Memory B cell (primary cell): ENCODE measurements at regions not wholly inside any gene's neighbourhood (a gene's known extent, or its start where the extent isn't known, plus 50 kb on each side); places are given as distances from the start of the nearest gene placed in this dataset.
"Not testable (repeated sequence)": the region's sequence is repeated elsewhere in the genome, so short reads cannot be mapped to it uniquely, and the experiment has no call there.

Experiments used
- ATAC-seq: fragments of 150-1000 bp; cut with Tn5 transposase; 2 replicates; pipeline ENCODE4 v1.10.0; 2021; ENCODE audit warnings: low read depth, mild to moderate bottlenecking, moderate library complexity
- DNase-seq, 2 donors: peaks; one replicate each; pipeline ENCODE4 v3.0.0; 2022; ENCODE audit warnings: low spot score in 2 of 2
- H3K27ac Mint-ChIP-seq: one replicate; pipeline ENCODE4 v1.8.0; 2022; ENCODE audit warnings: mild to moderate bottlenecking, moderate library complexity, mixed read lengths
- H3K27me3 Mint-ChIP-seq: one replicate; pipeline ENCODE4 v1.8.0; 2022; ENCODE audit warnings: mixed read lengths
- H3K36me3 Mint-ChIP-seq: one replicate; pipeline ENCODE4 v1.8.0; 2022; ENCODE audit warnings: mild to moderate bottlenecking, mixed read lengths
- H3K4me1 Mint-ChIP-seq: one replicate; pipeline ENCODE4 v1.8.0; 2022; ENCODE audit warnings: mixed read lengths
- H3K4me3 Mint-ChIP-seq: one replicate; pipeline ENCODE4 v1.8.0; 2022; ENCODE audit warnings: mild to moderate bottlenecking, moderate library complexity, mixed read lengths
- H3K9me3 Mint-ChIP-seq: one replicate; pipeline ENCODE4 v1.8.0; 2022; ENCODE audit warnings: mixed read lengths

DNA sequence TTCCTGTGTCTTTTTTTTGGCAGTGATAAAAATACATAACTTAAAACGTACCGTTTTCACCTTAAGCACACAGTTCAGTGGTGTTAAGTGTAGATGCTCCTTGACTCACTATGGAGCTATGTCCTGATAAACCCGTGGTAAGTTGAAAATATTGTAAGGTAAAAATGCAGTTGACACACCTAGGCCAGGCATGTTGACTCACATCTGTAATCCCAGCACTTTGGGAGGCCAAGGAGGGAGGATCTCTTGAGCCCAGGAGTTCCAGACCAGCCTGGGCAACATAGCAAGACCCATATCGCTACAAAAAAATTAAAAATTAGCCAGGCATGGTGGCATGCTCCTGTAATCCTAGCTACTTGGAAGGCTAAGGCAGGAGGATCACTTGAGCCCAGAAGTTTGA is 73.6 kb upstream of the COG2 start:
- Mint-ChIP-seq H3K9me3 (no peaks in the 10 kb centered on the region), H3K4me1 (peaks cover 4% of the 10 kb centered on the region), H3K27me3 (peaks cover 8% of the 10 kb centered on the region), H3K4me3 (no peak overlapping the region), H3K27ac (no peak overlapping the region), H3K36me3 (no peaks in the 10 kb centered on the region)
- ATAC-seq (no peak), DNase-seq (no peak)

DNA sequence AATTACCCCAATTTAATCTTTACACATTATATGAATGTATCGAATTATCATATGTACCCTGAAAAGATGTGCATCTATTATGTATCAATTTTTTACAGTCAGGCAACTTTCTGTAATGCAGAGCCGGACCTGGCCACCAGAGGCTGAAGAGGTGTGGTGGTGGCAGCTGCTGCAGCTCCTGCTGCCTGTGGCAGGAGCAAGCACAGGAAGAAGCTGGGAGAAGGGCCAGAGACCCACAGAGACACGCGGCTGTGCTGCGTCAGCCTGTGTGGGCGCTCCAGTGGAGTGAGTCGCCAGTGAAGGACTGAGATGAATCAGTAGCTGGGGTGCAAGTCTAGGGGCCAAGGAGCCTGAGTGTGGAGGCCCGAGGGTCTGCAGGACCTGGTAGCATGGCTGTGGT is 74.3 kb upstream of the COG2 start:
- no peaks in the 10 kb centered on the region for H3K36me3 Mint-ChIP-seq
- H3K27me3 Mint-ChIP-seq = peaks cover 8% of the 10 kb centered on the region
- no peak overlapping the region for H3K27ac Mint-ChIP-seq
- no peak overlapping the region for H3K4me3 Mint-ChIP-seq
- ATAC-seq = no peak
- H3K9me3 Mint-ChIP-seq = no peaks in the 10 kb centered on the region
- DNase-seq = no peak
- H3K4me1 Mint-ChIP-seq = peaks cover 4% of the 10 kb centered on the region

DNA sequence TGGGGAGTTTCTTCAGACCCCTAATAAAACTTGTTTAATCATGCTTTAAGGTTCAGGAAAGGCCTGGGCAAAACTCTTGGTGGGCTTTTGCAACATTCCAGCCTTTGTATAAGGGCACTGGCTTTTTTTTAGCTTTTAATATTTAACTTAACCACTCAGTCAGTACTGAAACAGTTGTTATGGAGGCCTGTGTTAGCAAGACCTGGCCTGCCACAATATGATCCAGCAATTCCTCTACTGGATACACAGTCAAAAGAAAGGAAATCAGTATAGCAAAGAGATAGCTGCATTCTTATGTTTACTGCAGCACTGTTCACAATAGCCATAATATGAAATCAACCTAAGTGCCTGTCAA is 75.1 kb upstream of the COG2 start:
- Mint-ChIP-seq H3K36me3 (no peaks in the 10 kb centered on the region), H3K4me1 (peaks cover 4% of the 10 kb centered on the region), H3K9me3 (no peaks in the 10 kb centered on the region), H3K4me3 (no peak overlapping the region), H3K27me3 (peaks cover 11% of the 10 kb centered on the region), H3K27ac (no peak overlapping the region)
- DNase-seq (no peak), ATAC-seq (no peak)

DNA sequence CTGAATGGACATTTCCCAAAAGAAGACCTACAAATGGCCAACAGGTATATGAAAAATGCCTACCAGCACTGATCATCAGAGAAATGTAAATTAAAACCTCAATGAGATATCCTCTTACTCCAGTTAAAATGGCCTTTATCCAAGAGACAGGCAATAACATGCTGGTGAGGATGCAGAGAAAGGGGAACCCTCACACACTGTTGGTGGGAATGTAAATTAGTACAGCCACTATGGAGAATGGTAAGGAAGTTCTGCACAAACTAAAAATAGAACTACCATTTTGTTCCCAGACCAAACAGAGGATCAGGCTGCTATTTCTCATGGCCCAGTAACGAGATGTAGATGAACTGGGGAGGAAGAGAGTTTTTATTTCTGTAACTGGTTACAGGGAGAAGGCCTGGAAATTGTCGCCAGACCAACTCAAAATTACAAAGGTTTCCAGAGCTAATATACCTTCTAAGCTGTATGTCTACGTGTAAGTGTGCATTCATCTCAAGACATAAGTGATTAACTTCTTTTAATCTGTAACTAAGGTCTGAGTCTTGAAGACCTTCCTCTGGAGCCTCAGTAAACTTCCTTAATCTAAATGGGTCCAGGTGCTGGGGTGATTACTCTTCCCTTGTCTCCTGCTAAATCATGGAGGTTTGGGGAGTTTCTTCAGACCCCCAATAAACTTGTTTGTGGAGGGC is 75.6 kb upstream of the COG2 start:
- H3K4me1 Mint-ChIP-seq, DNase-seq, ATAC-seq, H3K4me3 Mint-ChIP-seq, H3K36me3 Mint-ChIP-seq, H3K9me3 Mint-ChIP-seq, H3K27ac Mint-ChIP-seq: not testable (repeated sequence)
- H3K27me3 Mint-ChIP-seq = peaks cover 11% of the 10 kb centered on the region

DNA sequence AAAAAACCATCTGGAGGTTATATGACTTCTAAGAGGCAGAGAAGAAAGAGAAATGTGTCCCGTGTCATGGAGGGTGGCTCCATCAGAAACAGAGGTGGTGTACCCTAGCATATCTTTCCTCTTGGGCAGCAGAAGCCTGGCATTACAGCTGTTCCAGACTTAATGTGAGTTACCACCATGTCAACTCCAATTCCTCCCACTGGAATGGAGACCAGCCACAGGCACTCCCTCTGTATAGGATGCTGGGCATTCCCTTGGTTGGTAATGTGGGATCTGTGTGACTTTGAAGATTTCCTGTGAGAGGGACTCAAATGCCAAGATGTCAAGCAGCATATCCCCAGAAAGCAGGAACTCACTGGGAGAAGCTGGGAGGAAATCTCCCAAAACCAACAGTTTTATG is 77.1 kb upstream of the COG2 start:
- Mint-ChIP-seq H3K4me1 (peaks cover 4% of the 10 kb centered on the region), H3K36me3 (no peaks in the 10 kb centered on the region), H3K4me3 (no peak overlapping the region), H3K9me3 (no peaks in the 10 kb centered on the region), H3K27me3 (peaks cover 10% of the 10 kb centered on the region), H3K27ac (no peak overlapping the region)
- DNase-seq = no peak
- ATAC-seq = no peak

DNA sequence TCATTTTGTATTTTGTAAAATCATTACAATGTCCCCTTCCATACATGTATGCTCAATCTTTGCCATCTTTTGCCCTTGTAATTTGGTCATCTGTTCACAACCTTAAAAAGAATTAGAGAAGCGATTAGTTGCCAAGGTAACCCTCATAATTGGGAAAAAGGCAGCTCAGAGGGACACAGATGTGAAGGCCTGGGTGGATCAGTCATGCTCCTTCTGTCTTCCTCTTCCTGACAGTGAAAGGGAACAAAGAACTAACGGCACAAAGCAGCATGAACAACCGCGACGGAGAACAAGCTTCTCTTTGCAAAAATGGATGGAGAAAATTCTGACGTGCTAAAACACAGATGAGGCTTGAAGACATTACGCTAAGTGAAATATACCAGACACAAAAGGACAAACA is 78.7 kb upstream of the COG2 start:
- no peaks in the 10 kb centered on the region for H3K36me3 Mint-ChIP-seq
- H3K4me3 Mint-ChIP-seq = no peak overlapping the region
- H3K4me1 Mint-ChIP-seq = peaks cover 4% of the 10 kb centered on the region
- peaks cover 10% of the 10 kb centered on the region for H3K27me3 Mint-ChIP-seq
- DNase-seq (no peak), ATAC-seq (no peak)
- H3K9me3 Mint-ChIP-seq = no peaks in the 10 kb centered on the region
- no peak overlapping the region for H3K27ac Mint-ChIP-seq

DNA sequence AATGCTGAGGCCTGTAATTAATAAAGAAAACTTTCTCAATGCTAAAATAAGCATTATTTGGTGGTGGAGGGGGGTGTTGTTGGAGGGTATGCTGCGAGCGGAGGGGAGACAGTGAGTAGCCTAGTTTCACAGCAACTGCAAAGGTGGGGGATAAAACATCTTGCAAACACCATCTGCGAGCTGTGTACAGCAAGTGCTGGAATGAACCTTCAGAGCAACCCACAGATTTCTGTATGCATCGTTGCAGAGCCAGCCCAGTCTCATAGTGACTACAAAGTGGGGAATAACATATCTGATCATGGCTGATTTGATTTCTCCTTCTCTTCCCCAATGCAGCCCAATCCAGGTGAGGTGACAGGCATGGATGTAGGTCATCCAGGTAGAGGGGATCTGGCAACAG is 80.7 kb upstream of the COG2 start:
- Mint-ChIP-seq H3K36me3 (no peaks in the 10 kb centered on the region), H3K27ac (no peak overlapping the region), H3K27me3 (peaks cover 15% of the 10 kb centered on the region), H3K9me3 (no peaks in the 10 kb centered on the region), H3K4me1 (no peaks in the 10 kb centered on the region), H3K4me3 (no peak overlapping the region)
- ATAC-seq (no peak), DNase-seq (no peak)

DNA sequence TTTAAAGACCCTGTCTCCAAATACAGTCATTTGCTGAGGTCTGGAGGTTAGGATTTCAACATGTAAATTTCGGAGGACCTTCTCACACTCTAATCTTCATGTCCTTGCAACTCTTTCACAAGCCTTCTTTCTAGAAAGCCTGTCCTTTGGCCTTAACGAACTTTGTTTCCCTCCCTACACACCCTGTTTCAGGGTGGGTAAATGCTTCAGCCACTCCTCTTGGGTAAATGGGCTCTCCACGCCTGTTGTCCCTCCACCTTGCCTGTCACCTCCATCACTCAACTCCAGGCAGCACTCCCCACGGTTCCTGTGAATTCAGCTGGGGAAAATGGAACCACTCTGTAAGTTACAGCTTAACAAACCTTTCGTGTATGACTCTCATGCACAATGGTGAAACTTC is 84.0 kb upstream of the COG2 start:
- Mint-ChIP-seq H3K4me1 (no peaks in the 10 kb centered on the region), H3K27ac (no peak overlapping the region), H3K27me3 (peaks cover 14% of the 10 kb centered on the region), H3K4me3 (no peak overlapping the region), H3K9me3 (no peaks in the 10 kb centered on the region), H3K36me3 (no peaks in the 10 kb centered on the region)
- DNase-seq = no peak
- ATAC-seq = no peak

DNA sequence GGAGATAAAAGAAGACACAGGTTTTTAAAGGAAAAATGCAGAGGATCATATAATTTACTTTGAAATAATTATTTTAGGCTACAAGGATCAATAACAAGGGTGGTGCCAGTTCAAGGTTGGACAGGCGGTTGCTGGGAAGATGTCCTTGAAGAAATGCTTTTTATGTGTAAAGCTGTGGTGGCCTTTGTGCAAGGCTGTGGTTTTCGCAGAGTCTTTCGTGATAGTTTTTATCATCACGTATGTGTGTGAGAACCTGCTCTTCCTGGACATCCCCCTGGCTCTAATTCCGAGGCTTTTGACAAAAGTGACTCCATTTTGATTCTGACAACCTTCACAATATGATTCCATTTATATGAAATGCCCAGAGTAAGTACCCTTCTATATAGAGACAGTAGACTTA is 85.8 kb upstream of the COG2 start:
- no peak overlapping the region for H3K27ac Mint-ChIP-seq
- no peaks in the 10 kb centered on the region for H3K36me3 Mint-ChIP-seq
- no peaks in the 10 kb centered on the region for H3K4me1 Mint-ChIP-seq
- DNase-seq (no peak), ATAC-seq (no peak)
- no peaks in the 10 kb centered on the region for H3K9me3 Mint-ChIP-seq
- H3K4me3 Mint-ChIP-seq = no peak overlapping the region
- H3K27me3 Mint-ChIP-seq = peaks cover 19% of the 10 kb centered on the region

DNA sequence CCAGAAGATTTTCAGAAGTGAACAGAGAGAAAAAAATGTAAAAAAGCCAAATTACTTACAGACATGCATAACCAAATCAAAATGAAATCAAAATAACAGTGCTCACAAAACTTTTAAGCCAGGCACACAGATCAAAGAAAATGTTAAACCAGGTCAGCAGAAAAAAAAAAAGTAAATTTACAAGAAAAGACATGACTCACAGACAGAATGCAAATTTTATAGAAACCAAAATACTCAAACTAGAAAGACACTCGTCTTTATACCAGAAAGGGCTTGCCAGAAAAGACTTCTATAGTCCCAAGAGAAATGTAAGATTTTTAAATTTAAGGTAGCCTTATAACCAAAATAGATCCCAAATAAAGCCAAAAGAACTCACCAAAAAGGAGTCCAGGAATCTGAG is 86.5 kb upstream of the COG2 start:
- ATAC-seq (no peak), DNase-seq (no peak)
- peaks cover 23% of the 10 kb centered on the region for H3K27me3 Mint-ChIP-seq
- no peaks in the 10 kb centered on the region for H3K36me3 Mint-ChIP-seq
- H3K4me1 Mint-ChIP-seq = no peaks in the 10 kb centered on the region
- no peak overlapping the region for H3K27ac Mint-ChIP-seq
- H3K9me3 Mint-ChIP-seq = no peaks in the 10 kb centered on the region
- H3K4me3 Mint-ChIP-seq = no peak overlapping the region

DNA sequence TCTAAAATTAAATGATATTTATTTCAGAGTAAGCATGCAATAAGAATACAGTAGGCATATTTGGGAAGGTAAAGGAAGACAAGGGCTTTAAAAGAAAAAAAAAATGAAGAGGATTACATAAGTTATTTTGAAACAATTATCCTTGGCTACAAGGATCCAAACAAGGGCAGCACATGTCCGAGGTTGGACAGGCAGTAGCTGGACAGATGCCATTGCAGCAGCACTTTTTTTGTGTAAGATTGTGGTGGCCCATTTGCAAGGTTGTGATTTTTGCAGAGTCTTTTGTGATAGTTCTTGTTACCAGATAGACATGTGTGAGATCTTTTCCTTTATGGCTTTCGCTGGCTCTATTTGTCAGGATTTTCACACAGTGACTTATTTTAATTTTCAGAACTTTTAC is 89.4 kb upstream of the COG2 start:
- H3K9me3 Mint-ChIP-seq = no peaks in the 10 kb centered on the region
- ATAC-seq (no peak), DNase-seq (no peak)
- H3K27me3 Mint-ChIP-seq = peaks cover 20% of the 10 kb centered on the region
- no peaks in the 10 kb centered on the region for H3K4me1 Mint-ChIP-seq
- no peak overlapping the region for H3K27ac Mint-ChIP-seq
- H3K36me3 Mint-ChIP-seq = no peaks in the 10 kb centered on the region
- H3K4me3 Mint-ChIP-seq = no peak overlapping the region

DNA sequence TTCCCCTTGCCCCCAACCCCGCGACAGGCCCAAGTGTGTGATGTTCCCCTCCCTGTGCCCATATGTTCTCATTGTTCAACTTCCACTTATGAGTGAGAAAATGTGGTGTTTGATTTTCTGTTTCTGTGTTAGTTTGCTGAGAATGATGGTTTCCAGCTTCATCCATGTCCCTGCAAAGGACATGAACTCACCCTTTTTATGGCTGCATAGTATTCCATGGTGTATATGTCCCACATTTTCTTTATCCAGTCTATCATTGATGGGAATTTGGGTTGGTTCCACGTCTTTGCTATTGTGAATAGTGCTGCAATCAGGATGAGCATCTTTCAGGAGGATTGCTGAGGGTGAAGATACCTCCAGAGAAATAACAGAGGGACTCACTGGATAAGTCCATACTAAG is 91.3 kb upstream of the COG2 start:
- H3K4me1 Mint-ChIP-seq, ATAC-seq, H3K36me3 Mint-ChIP-seq, H3K4me3 Mint-ChIP-seq, H3K27ac Mint-ChIP-seq, H3K9me3 Mint-ChIP-seq, DNase-seq: not testable (repeated sequence)
- H3K27me3 Mint-ChIP-seq = peaks cover 20% of the 10 kb centered on the region

DNA sequence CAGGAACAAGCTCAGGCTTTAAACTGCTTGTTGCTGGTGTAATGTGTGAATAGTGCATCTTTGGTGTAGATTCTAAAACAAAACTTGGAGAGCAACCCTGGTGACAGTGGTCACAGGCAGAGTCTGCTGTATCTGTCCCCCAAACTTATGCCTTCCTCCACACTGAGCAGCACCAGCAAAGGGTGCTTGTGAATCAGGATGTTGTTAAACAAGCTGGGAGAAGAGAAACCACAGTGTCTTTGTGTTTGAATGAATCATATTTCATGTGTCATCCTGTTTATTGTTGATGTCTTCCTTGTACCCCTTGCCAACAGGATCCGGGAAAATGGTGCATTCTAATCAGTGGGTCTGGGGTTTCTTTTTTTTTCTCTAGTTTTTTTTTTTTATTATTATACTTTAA is 91.9 kb upstream of the COG2 start:
- H3K4me3 Mint-ChIP-seq = no peak overlapping the region
- no peak overlapping the region for H3K27ac Mint-ChIP-seq
- no peaks in the 10 kb centered on the region for H3K36me3 Mint-ChIP-seq
- ATAC-seq (no peak), DNase-seq (no peak)
- H3K27me3 Mint-ChIP-seq = peaks cover 20% of the 10 kb centered on the region
- H3K4me1 Mint-ChIP-seq = no peaks in the 10 kb centered on the region
- H3K9me3 Mint-ChIP-seq = no peaks in the 10 kb centered on the region

DNA sequence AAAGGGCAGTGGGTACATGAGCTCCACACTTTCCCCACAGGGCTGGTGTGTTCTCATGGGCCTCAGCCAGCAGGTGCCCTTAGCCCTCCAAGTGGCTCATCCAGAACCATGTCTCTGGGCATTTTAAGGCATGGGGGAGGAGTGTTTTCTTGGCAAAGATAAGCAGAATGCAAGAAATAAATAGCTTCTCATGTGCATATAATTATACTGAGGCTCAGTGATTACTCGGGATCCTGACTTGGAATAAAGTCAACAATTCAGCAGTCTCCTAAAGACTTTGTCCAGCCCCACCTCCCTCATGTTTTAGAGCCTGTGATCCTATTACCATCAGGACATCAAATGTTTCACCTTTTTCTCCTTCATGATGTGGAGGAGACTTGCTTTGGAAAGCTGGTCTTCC is 92.7 kb upstream of the COG2 start:
- no peaks in the 10 kb centered on the region for H3K36me3 Mint-ChIP-seq
- peaks cover 20% of the 10 kb centered on the region for H3K27me3 Mint-ChIP-seq
- ATAC-seq (no peak), DNase-seq (no peak)
- H3K9me3 Mint-ChIP-seq = no peaks in the 10 kb centered on the region
- no peak overlapping the region for H3K4me3 Mint-ChIP-seq
- no peak overlapping the region for H3K27ac Mint-ChIP-seq
- no peaks in the 10 kb centered on the region for H3K4me1 Mint-ChIP-seq

DNA sequence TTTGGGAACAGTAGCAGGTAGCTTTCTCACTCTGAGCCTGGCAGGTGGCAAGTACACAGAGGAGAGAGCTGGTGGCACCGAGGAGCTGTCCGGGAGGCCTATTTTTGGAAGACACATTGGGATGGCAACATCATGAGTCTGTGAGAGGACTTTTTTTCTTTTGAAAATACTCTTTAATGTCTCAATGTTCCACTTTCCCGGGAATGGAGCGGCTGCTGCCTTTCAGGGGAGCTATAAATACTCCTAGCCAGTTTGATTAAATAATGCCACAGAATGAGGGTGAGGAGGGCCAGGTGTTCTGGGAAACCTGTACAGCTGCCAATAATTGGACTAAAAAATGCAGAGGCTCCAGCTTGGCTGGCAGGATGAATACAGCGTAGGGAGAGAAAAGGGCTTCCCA is 93.3 kb upstream of the COG2 start:
- H3K9me3 Mint-ChIP-seq = no peaks in the 10 kb centered on the region
- peaks cover 20% of the 10 kb centered on the region for H3K27me3 Mint-ChIP-seq
- H3K36me3 Mint-ChIP-seq = no peaks in the 10 kb centered on the region
- no peaks in the 10 kb centered on the region for H3K4me1 Mint-ChIP-seq
- no peak overlapping the region for H3K27ac Mint-ChIP-seq
- ATAC-seq (no peak), DNase-seq (no peak)
- H3K4me3 Mint-ChIP-seq = no peak overlapping the region
